ENCODE measurements at regions not wholly inside any gene's neighbourhood (a gene's known extent, or its start where the extent isn't known, plus 50 kb on each side); places are given as distances from the start of the nearest gene placed in this dataset.

DNA sequence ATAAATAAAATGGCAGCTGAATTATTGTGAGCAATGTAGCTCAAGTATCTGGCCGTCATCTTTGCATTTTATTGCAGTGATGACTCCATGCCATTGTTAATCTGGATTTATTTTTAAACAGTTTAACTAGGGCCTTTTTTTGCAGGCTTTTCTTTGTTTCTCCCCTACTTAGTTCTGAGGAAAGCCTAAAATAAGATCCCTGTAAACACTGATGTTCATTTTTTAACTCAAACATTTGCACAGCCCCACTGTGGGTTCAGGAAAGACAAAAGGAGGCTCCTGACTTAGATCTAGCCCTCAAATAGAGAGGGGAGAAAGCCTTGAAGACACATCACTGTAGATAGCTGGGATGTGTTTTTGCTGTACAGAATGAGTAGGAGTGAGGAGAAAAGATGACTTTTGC is 69.2 kb downstream of the PLEKHG1 start:
- ATAC-seq (no peak), DNase-seq (no peak)
- no peaks in the 10 kb centered on the region for H3K27me3 ChIP-seq
- H3K36me3 ChIP-seq: peaks cover 0 to 3% (median 0%) of the 10 kb centered on the region in 9 donors
- intact Hi-C loops (cut with DNase I): loop anchor here in 5 of 10 donors (5.0 to 10.0 kb wide), 5 partner anchors 54 to 252 kb away; no protein-coding TSS in a partner anchor
- H3K27ac ChIP-seq: peak overlapping the region; percentile 14 to 73 (median 56)
- H3K4me1 ChIP-seq: peaks cover 6 to 56% (median 34%) of the 10 kb centered on the region in 12 donors
- WGBS, 4 donors: 13 to 19% (median 18%) methylated on average over 1 of the region's 1 CpG
- no peak overlapping the region for H3K4me3 ChIP-seq
- TF ChIP-seq POLR2A (IDR thresholded peaks at IDR 0.05): no peak
- TF ChIP-seq, protein P1, sequence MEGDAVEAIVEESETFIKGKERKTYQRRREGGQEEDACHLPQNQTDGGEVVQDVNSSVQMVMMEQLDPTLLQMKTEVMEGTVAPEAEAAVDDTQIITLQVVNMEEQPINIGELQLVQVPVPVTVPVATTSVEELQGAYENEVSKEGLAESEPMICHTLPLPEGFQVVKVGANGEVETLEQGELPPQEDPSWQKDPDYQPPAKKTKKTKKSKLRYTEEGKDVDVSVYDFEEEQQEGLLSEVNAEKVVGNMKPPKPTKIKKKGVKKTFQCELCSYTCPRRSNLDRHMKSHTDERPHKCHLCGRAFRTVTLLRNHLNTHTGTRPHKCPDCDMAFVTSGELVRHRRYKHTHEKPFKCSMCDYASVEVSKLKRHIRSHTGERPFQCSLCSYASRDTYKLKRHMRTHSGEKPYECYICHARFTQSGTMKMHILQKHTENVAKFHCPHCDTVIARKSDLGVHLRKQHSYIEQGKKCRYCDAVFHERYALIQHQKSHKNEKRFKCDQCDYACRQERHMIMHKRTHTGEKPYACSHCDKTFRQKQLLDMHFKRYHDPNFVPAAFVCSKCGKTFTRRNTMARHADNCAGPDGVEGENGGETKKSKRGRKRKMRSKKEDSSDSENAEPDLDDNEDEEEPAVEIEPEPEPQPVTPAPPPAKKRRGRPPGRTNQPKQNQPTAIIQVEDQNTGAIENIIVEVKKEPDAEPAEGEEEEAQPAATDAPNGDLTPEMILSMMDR (IDR thresholded peaks at IDR 0.05): no peak
- no peaks in the 10 kb centered on the region for H3K9me3 ChIP-seq

DNA sequence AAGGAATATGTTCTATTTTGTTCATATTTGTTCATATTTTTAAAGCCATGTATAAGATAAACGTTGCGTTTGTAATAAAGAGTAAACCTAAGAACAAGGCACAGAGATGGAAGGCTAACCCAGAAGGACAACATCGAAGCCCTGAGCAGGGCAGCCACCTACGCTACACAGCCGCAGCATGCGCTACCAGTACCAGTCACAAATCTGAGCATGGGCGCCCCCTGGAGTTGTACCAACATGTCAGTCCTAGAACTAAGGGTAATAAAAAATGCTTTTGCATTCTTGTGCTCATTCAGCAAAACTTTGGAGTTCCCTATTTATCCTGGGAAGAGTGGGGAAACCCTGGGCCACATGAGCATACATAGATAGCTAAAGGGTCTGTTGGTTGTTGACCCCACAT is 70.6 kb downstream of the PLEKHG1 start:
- intact Hi-C loops (cut with DNase I): loop anchor here in 1 of 10 donors (10.0 kb wide), 1 partner anchor 66 kb away; no protein-coding TSS in a partner anchor
- peaks cover 6 to 56% (median 34%) of the 10 kb centered on the region in 12 donors for H3K4me1 ChIP-seq

DNA sequence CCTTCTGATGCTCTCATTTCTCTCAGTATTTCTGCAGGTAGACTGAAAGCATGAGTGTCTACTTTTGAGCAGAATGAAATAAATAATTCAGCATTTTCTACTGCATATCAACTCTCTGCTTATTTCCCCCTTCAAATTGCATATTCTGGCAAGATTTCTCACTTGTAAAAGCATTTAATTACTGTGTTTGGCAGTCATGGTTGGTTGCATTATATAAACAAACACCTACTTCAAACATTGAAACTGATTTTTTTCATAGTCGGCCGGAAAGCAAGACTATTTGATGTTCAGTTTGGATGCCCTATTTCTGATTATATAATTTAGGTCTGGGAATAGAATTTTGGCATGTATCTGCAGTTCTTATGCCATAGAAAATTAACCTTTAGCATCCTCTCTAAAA is 73.1 kb downstream of the PLEKHG1 start:
- TF ChIP-seq, protein P1 (IDR thresholded peaks at IDR 0.05): no peak
- no peak for TF ChIP-seq POLR2A (IDR thresholded peaks at IDR 0.05)
- H3K9me3 ChIP-seq: no peaks in the 10 kb centered on the region

More for the DNA sequence above, 70.6 kb downstream of the PLEKHG1 start:
- H3K36me3 ChIP-seq: no peaks in the 10 kb centered on the region
- H3K27me3 ChIP-seq: no peaks in the 10 kb centered on the region
- 96 to 97% (median 96%) methylated on average over 7 of the region's 7 CpGs for WGBS, 4 donors
- ATAC-seq: no peak
- TF ChIP-seq, protein P1 (IDR thresholded peaks at IDR 0.05): no peak
- no peak for TF ChIP-seq POLR2A (IDR thresholded peaks at IDR 0.05)
- no peak overlapping the region for H3K4me3 ChIP-seq
- no peak overlapping the region for H3K27ac ChIP-seq
- DNase-seq: no peak
- H3K9me3 ChIP-seq: no peaks in the 10 kb centered on the region

DNA sequence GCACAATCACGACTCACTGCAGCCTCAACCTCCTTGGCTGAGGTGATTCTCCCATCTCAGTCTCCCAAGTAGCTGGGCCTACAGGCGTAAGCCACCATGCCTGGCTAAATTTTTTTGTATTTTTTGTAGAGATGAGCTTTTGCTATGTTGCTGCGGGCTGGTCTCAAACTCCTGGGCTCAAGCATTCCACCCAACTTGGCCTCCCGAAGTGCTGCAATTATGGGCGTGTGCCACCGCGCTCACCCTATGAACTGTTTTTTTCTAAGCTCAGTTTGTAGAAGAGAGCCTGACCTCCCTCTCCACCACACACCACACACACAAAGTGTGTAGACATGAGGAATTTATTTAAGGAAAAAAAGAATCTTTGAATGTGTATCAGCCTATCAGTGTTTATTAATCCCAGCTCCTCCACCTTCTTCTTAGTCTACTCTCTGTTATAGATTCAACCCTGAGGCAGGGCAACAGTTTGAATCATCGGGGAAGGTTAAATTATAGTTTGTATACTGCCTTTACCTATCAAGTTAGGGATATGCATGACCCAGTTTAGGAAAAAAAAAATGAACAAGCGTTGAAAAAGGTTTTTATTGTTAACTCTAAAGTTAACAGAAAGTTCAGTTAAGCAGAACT is 74.1 kb downstream of the PLEKHG1 start:
- H3K4me3 ChIP-seq: no peak overlapping the region
- no peak for TF ChIP-seq POLR2A (IDR thresholded peaks at IDR 0.05)
- TF ChIP-seq, protein P1 (IDR thresholded peaks at IDR 0.05): no peak
- ATAC-seq (no peak), DNase-seq (no peak)
- peaks cover 0 to 4% (median 0%) of the 10 kb centered on the region in 9 donors for H3K36me3 ChIP-seq
- H3K27me3 ChIP-seq: no peaks in the 10 kb centered on the region
- WGBS, 4 donors: 90 to 93% (median 93%) methylated on average over 9 of the region's 9 CpGs
- H3K9me3 ChIP-seq: no peaks in the 10 kb centered on the region
- intact Hi-C loops (cut with DNase I): loop anchor here in 1 of 10 donors (10.0 kb wide), 1 partner anchor 69 kb away; no protein-coding TSS in a partner anchor
- peaks cover 0 to 26% (median 12%) of the 10 kb centered on the region in 12 donors for H3K4me1 ChIP-seq
- no peak overlapping the region for H3K27ac ChIP-seq

More for the DNA sequence above, 73.1 kb downstream of the PLEKHG1 start:
- Histone ChIP-seq H3K27me3 (no peaks in the 10 kb centered on the region), H3K4me3 (no peak overlapping the region), H3K36me3 (peaks cover 0 to 4% (median 0%) of the 10 kb centered on the region in 9 donors), H3K27ac (no peak overlapping the region), H3K4me1 (peaks cover 5 to 37% (median 20%) of the 10 kb centered on the region in 12 donors)
- no peak for ATAC-seq
- 55 to 69% (median 65%) methylated on average over 2 of the region's 2 CpGs for WGBS, 4 donors
- DNase-seq: no peak
- intact Hi-C loops (cut with DNase I): loop anchor here in 1 of 10 donors (10.0 kb wide), 1 partner anchor 68 kb away; no protein-coding TSS in a partner anchor
